ENCODE measurements at regions not wholly inside any gene's neighbourhood (a gene's known extent, or its start where the extent isn't known, plus 50 kb on each side); places are given as distances from the start of the nearest gene placed in this dataset.
"Not testable (repeated sequence)": the region's sequence is repeated elsewhere in the genome, so short reads cannot be mapped to it uniquely, and the experiment has no call there.

GRCh38 chr2:226295681-226296080 lies 503.9 kb downstream of the IRS1 start:
- 87 to 88% methylated on average over 3 of the region's 3 CpGs for WGBS, 2 donors
- no peak for TF ChIP-seq CTCF (IDR thresholded peaks at IDR 0.05; ENCODE audit: control extremely low read depth, extremely low read depth)
- no peak overlapping the region for H3K4me3 ChIP-seq
- ATAC-seq (ENCODE audit: insufficient read depth, low FRiP score) (no peak), DNase-seq (no peak)
- peaks cover 0 to 13% (median 0%) of the 10 kb centered on the region in 5 donors for H3K4me1 ChIP-seq (ENCODE audit: control insufficient read depth in 5 of 5, insufficient read depth in 5 of 5, low read length in 5 of 5)
- no peak overlapping the region for H3K27ac ChIP-seq (ENCODE audit: low read depth in 1 of 2, low read length in 1 of 2)
- H3K9me3 ChIP-seq (ENCODE audit: control insufficient read depth in 4 of 4, insufficient read depth in 3 of 4, low read length in 3 of 4) = peaks cover 0 to 3% (median 0%) of the 10 kb centered on the region in 4 donors
- no peaks in the 10 kb centered on the region for H3K27me3 ChIP-seq (ENCODE audit: control insufficient read depth in 3 of 3, insufficient read depth in 3 of 3, low read length in 2 of 3)
- no peak overlapping the region for H3K9ac ChIP-seq (ENCODE audit: insufficient read depth in 1 of 2, low read length in 2 of 2)
- H3K36me3 ChIP-seq (ENCODE audit: control insufficient read depth in 4 of 4, insufficient read depth in 4 of 4, low read length in 4 of 4) = no peaks in the 10 kb centered on the region

DNA sequence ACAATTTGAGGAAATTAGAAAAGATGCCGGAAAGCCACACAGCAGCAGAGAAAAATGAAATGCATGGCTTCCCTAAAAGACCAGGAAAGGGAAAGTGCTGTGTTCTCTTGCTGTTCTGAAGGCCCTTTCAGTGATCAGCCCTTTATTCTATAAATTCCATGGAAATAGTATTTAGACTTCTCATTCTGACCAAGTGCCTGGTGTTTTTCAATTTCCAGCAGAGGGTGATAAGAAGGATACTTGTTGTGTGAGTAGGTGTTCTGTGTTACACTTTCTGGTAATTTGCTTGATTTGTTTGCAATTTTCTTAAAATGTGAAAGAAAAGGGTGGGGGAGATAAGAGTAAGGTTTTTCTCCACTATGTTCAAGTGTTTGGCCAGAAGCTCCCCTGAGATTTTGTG lies 504.5 kb downstream of the IRS1 start:
- no peak for TF ChIP-seq CTCF (IDR thresholded peaks at IDR 0.05; ENCODE audit: control extremely low read depth, extremely low read depth)
- ATAC-seq (ENCODE audit: insufficient read depth, low FRiP score) = no peak

GRCh38 chr2:226291281-226291680 lies 508.3 kb downstream of the IRS1 start:
- WGBS, 2 donors = 98 to 100% methylated on average over 1 of the region's 1 CpG
- not testable (repeated sequence) for H3K9me3 ChIP-seq (ENCODE audit: control insufficient read depth in 4 of 4, insufficient read depth in 3 of 4, low read length in 3 of 4)
- peaks cover 0 to 13% (median 0%) of the 10 kb centered on the region in 5 donors for H3K4me1 ChIP-seq (ENCODE audit: control insufficient read depth in 5 of 5, insufficient read depth in 5 of 5, low read length in 5 of 5)

More for the DNA sequence above, 504.5 kb downstream of the IRS1 start:
- WGBS, 2 donors = 2 to 31% methylated on average over 1 of the region's 1 CpG
- no peak for DNase-seq
- Histone ChIP-seq H3K9ac (ENCODE audit: insufficient read depth in 1 of 2, low read length in 2 of 2) (no peak overlapping the region), H3K27me3 (ENCODE audit: control insufficient read depth in 3 of 3, insufficient read depth in 3 of 3, low read length in 2 of 3) (no peaks in the 10 kb centered on the region), H3K4me1 (ENCODE audit: control insufficient read depth in 5 of 5, insufficient read depth in 5 of 5, low read length in 5 of 5) (peaks cover 0 to 13% (median 0%) of the 10 kb centered on the region in 5 donors), H3K4me3 (no peak overlapping the region), H3K36me3 (ENCODE audit: control insufficient read depth in 4 of 4, insufficient read depth in 4 of 4, low read length in 4 of 4) (no peaks in the 10 kb centered on the region), H3K9me3 (ENCODE audit: control insufficient read depth in 4 of 4, insufficient read depth in 3 of 4, low read length in 3 of 4) (peaks cover 0 to 3% (median 0%) of the 10 kb centered on the region in 4 donors), H3K27ac (ENCODE audit: low read depth in 1 of 2, low read length in 1 of 2) (no peak overlapping the region)

DNA sequence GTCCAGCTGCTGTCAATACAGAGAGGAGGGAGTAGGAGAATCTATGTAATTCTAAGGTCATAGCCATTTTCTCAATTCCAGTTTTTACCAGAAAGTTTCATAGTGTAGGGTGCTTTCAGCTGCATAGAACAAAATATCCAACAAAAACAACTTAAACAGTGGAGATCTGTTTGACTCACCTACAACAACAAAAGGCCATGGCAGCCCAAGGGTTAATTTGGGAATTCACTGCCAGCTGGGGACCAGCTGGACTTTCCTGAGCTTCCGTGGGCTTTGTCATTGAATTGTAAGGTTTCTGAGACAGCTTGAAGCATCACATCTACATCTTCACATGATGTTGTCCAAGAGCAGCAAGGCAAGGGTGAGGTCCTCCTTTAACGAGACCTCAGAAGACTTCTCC lies 512.7 kb downstream of the IRS1 start:
- DNase-seq (no peak), ATAC-seq (ENCODE audit: insufficient read depth, low FRiP score) (no peak)
- Histone ChIP-seq H3K4me1 (ENCODE audit: control insufficient read depth in 5 of 5, insufficient read depth in 5 of 5, low read length in 5 of 5) (peaks cover 0 to 3% (median 0%) of the 10 kb centered on the region in 5 donors), H3K36me3 (ENCODE audit: control insufficient read depth in 4 of 4, insufficient read depth in 4 of 4, low read length in 4 of 4) (no peaks in the 10 kb centered on the region), H3K9me3 (ENCODE audit: control insufficient read depth in 4 of 4, insufficient read depth in 3 of 4, low read length in 3 of 4) (peaks cover 0 to 3% (median under 1%) of the 10 kb centered on the region in 4 donors), H3K27me3 (ENCODE audit: control insufficient read depth in 3 of 3, insufficient read depth in 3 of 3, low read length in 2 of 3) (no peaks in the 10 kb centered on the region), H3K27ac (ENCODE audit: low read depth in 1 of 2, low read length in 1 of 2) (no peak overlapping the region), H3K4me3 (no peak overlapping the region), H3K9ac (ENCODE audit: insufficient read depth in 1 of 2, low read length in 2 of 2) (no peak overlapping the region)
- 70 to 72% methylated on average over 2 of the region's 2 CpGs for WGBS, 2 donors
- TF ChIP-seq CTCF (IDR thresholded peaks at IDR 0.05; ENCODE audit: control extremely low read depth, extremely low read depth) = no peak

More at GRCh38 chr2:226291281-226291680, 508.3 kb downstream of the IRS1 start:
- not testable (repeated sequence) for H3K36me3 ChIP-seq (ENCODE audit: control insufficient read depth in 4 of 4, insufficient read depth in 4 of 4, low read length in 4 of 4); H3K4me3 ChIP-seq; H3K27me3 ChIP-seq (ENCODE audit: control insufficient read depth in 3 of 3, insufficient read depth in 3 of 3, low read length in 2 of 3); H3K27ac ChIP-seq (ENCODE audit: low read depth in 1 of 2, low read length in 1 of 2); ATAC-seq (ENCODE audit: insufficient read depth, low FRiP score); H3K9ac ChIP-seq (ENCODE audit: insufficient read depth in 1 of 2, low read length in 2 of 2); DNase-seq

Data from lung (tissue), 11 donors.